HCT116 (cell line): ENCODE measurements at regions not wholly inside any gene's neighbourhood (a gene's known extent, or its start where the extent isn't known, plus 50 kb on each side); places are given as distances from the start of the nearest gene placed in this dataset.

Source experiments
- ATAC-seq: fragments of 200-7000 bp; cut with Tn5 transposase; 2 replicates; pipeline ENCODE4 v1.9.1; 2020; ENCODE audit warnings: mild to moderate bottlenecking, moderate library complexity
- BruUV-seq: library from RNA; stranded (reverse); fragments of 400-500 nt; replicated peaks from 2 replicates; lab custom pipeline; 2021; lab: Mats Ljungman, UMichigan
- CTCF ChIA-PET: fragments of 300-600 bp; sonication (Branson Sonifier 250); formaldehyde crosslinking; loops from one replicate; lab custom pipeline; 2021; ENCODE audit warnings: antibody characterized with exemption; lab: Charles Lee
- POLR2A ChIA-PET: fragments of 300-600, 350-600 bp; sonication (Branson Sonifier 250); formaldehyde crosslinking; loops from one replicate; lab custom pipeline; 2021; ENCODE audit warnings: antibody characterized with exemption; lab: Charles Lee
- RAD21 ChIA-PET, 2 experiments: fragments of 300-600 bp; sonication (Branson Sonifier 250); formaldehyde crosslinking; loops; one replicate each; lab custom pipeline; 2023; ENCODE audit warnings: low total read pairs in 2 of 2; ENCODE audit not compliant: uncharacterized antibody in 2 of 2, unreplicated experiment in 2 of 2, low non-redundant PET in 1 of 2; lab: Charles Lee
- DNase-seq: peaks from one replicate; pipeline ENCODE4 v3.0.0-alpha.2; 2010; ENCODE audit warnings: low read depth, low spot score
- H2AFZ ChIP-seq: fragments of 200-600 bp; shearing (Covaris generic), sonication (generic); 2 replicates; pipeline ENCODE4 v1.6.1; 2017; ENCODE audit warnings: low read depth, mixed run types, mixed read lengths, antibody characterized with exemption, low read length; ENCODE audit not compliant: poor library complexity, severe bottlenecking
- H3K27ac ChIP-seq: 2 replicates; pipeline ENCODE4 v1.5.1; 2012; ENCODE audit warnings: low read depth, low read length
- H3K27me3 ChIP-seq: fragments of 200-600 bp; sonication (generic); 2 replicates; pipeline ENCODE4 v1.6.1; 2016; ENCODE audit warnings: mixed run types, low read length, mixed read lengths; ENCODE audit not compliant: insufficient read depth
- H3K36me3 ChIP-seq, 2 experiments: fragments of 200-500 bp in 1 of 2; fragments of 200-600 bp in 1 of 2; sonication (Bioruptor generic) in 1 of 2; sonication (generic) in 1 of 2; 2 replicates each; pipeline versions ENCODE4 v1.5.1 to v1.6.1; 2014 to 2016; ENCODE audit warnings: low read length in 2 of 2, inconsistent platforms in 1 of 2, mixed read lengths in 1 of 2, mixed run types in 1 of 2; ENCODE audit not compliant: insufficient read depth in 2 of 2, control insufficient read depth in 1 of 2
- H3K4me1 ChIP-seq, 2 experiments: fragments of 200-600 bp in 1 of 2; sonication (generic) in 1 of 2; 2 replicates each; pipeline versions ENCODE4 v1.5.1 to v1.6.1; 2012 to 2017; ENCODE audit warnings: low read length in 2 of 2, inconsistent platforms in 1 of 2, mild to moderate bottlenecking in 1 of 2, mixed read lengths in 1 of 2, mixed run types in 1 of 2, moderate library complexity in 1 of 2; ENCODE audit not compliant: insufficient read depth in 2 of 2, control insufficient read depth in 1 of 2
- H3K4me2 ChIP-seq: fragments of 200-600 bp; sonication (generic); 2 replicates; pipeline ENCODE4 v1.6.1; 2017; ENCODE audit warnings: mixed run types, low read length, mixed read lengths
- H3K4me3 ChIP-seq, 2 experiments: fragments of 200-600 bp in 1 of 2; sonication (generic) in 1 of 2; replicated peaks in 1 of 2; 2 replicates each; pipeline ENCODE4 v1.5.1; 2011 to 2016; ENCODE audit warnings: low read length in 2 of 2, control low read depth in 1 of 2, low read depth in 1 of 2, mild to moderate bottlenecking in 1 of 2, mixed read lengths in 1 of 2, mixed run types in 1 of 2
- H3K79me2 ChIP-seq: fragments of 200-600 bp; sonication (generic); 2 replicates; pipeline ENCODE4 v1.6.1; 2017; ENCODE audit warnings: mild to moderate bottlenecking, mixed run types, low read length, moderate library complexity, mixed read lengths; ENCODE audit not compliant: insufficient read depth
- H3K9ac ChIP-seq: fragments of 200-600 bp; sonication (generic); 2 replicates; pipeline ENCODE4 v1.6.1; 2016; ENCODE audit warnings: low read length, mixed read lengths
- H3K9me2 ChIP-seq: fragments of 200-600 bp; sonication (generic), shearing (Covaris generic); 2 replicates; pipeline ENCODE4 v1.6.1; 2017; ENCODE audit warnings: mixed run types, mild to moderate bottlenecking, moderate library complexity; ENCODE audit not compliant: insufficient read depth
- H3K9me3 ChIP-seq, 2 experiments: fragments of 200-500 bp in 1 of 2; fragments of 200-600 bp in 1 of 2; sonication (Bioruptor generic) in 1 of 2; sonication (generic) in 1 of 2; 2 replicates each; pipeline ENCODE4 v1.6.1; 2014 to 2017; ENCODE audit warnings: low read length in 2 of 2, mixed read lengths in 2 of 2, inconsistent platforms in 1 of 2, low read depth in 1 of 2, mild to moderate bottlenecking in 1 of 2, mixed run types in 1 of 2, moderate library complexity in 1 of 2; ENCODE audit not compliant: control insufficient read depth in 1 of 2, insufficient read depth in 1 of 2
- H4K20me1 ChIP-seq: fragments of 200-600 bp; sonication (generic), shearing (Covaris generic); 2 replicates; pipeline ENCODE4 v1.6.1; 2017; ENCODE audit warnings: mixed run types, mild to moderate bottlenecking, moderate library complexity; ENCODE audit not compliant: insufficient read depth
- ATF3 ChIP-seq: IDR thresholded peaks from 2 replicates; pipeline ENCODE4 v1.6.1; 2012
- CBX3 ChIP-seq: IDR thresholded peaks from 2 replicates; pipeline ENCODE4 v1.6.1; 2012; ENCODE audit warnings: low read depth
- CEBPB ChIP-seq: IDR thresholded peaks from 2 replicates; pipeline ENCODE4 v1.6.1; 2012; ENCODE audit warnings: low read depth
- ELF1 ChIP-seq: IDR thresholded peaks from 2 replicates; pipeline ENCODE4 v1.6.1; 2012; ENCODE audit warnings: low read depth, borderline replicate concordance
- EZH2phosphoT487 ChIP-seq: fragments of 200-600 bp; IDR thresholded peaks from 2 replicates; pipeline ENCODE4 v1.6.1; 2018; ENCODE audit warnings: antibody characterized with exemption, borderline replicate concordance
- FOSL1 ChIP-seq: IDR thresholded peaks from 2 replicates; pipeline ENCODE4 v1.6.1; 2012; ENCODE audit warnings: low read depth
- JUND ChIP-seq: IDR thresholded peaks from 2 replicates; pipeline ENCODE4 v1.6.1; 2012
- POLR2A ChIP-seq: IDR thresholded peaks from 2 replicates; pipeline ENCODE4 v1.7.0; 2011; ENCODE audit warnings: borderline replicate concordance; ENCODE audit not compliant: insufficient read depth, insufficient read length; ENCODE audit errors: extremely low read depth
- POLR2AphosphoS5 ChIP-seq: IDR thresholded peaks from 2 replicates; pipeline ENCODE4 v1.6.1; 2011; ENCODE audit warnings: mild to moderate bottlenecking, low read depth, low read length, moderate library complexity
- RAD21 ChIP-seq: IDR thresholded peaks from 2 replicates; pipeline ENCODE4 v1.6.1; 2012; ENCODE audit warnings: low read depth, mild to moderate bottlenecking
- REST ChIP-seq: IDR thresholded peaks from 2 replicates; pipeline ENCODE4 v1.6.1; 2012; ENCODE audit warnings: low read depth
- SIN3A ChIP-seq: IDR thresholded peaks from 2 replicates; pipeline ENCODE4 v1.6.1; 2012; ENCODE audit warnings: low read depth
- SP1 ChIP-seq: IDR thresholded peaks from 2 replicates; pipeline ENCODE4 v1.6.1; 2012; ENCODE audit warnings: low read depth
- SRF ChIP-seq: IDR thresholded peaks from 2 replicates; pipeline ENCODE4 v1.6.1; 2012; ENCODE audit warnings: low read depth
- TCF7L2 ChIP-seq: IDR thresholded peaks from 2 replicates; pipeline ENCODE4 v1.7.0; 2011; ENCODE audit warnings: borderline replicate concordance, inconsistent platforms; ENCODE audit not compliant: insufficient read depth, insufficient read length; ENCODE audit errors: extremely low read depth
- YY1 ChIP-seq: IDR thresholded peaks from 2 replicates; pipeline ENCODE4 v1.6.1; 2011; ENCODE audit warnings: low read length, low read depth, moderate library complexity, mild to moderate bottlenecking; ENCODE audit not compliant: insufficient replicate concordance; ENCODE audit errors: extremely low read depth
- ZFX ChIP-seq: fragments of 450-650 bp; IDR thresholded peaks from 2 replicates; pipeline ENCODE4 v1.6.1; 2017
- ZNF274 ChIP-seq: fragments of 200-500 bp; sonication (Bioruptor generic); IDR thresholded peaks from 2 replicates; pipeline ENCODE4 v1.6.1; 2014; ENCODE audit warnings: mild to moderate bottlenecking, low read depth, low read length, inconsistent platforms
- intact Hi-C: fragments of 100-400 bp; cut with micrococcal nuclease; formaldehyde crosslinking; loops from 2 replicates; pipeline ENCODE4 v1.10.0; 2022
- TF ChIP-seq, protein P1 (sequence below): IDR thresholded peaks from 2 replicates; pipeline ENCODE4 v1.6.1; 2012

GRCh38 chr6:105458084-105458483 lies 55.2 kb upstream of the PREP start:
- no peaks in the 10 kb centered on the region for H3K9me3 ChIP-seq
- intact Hi-C loops = no loop called here
- peaks cover 0 to 5% of the 10 kb centered on the region in 2 experiments; a peak in 1 of 4 replicates for H3K4me1 ChIP-seq
- no peak overlapping the region for H2AFZ ChIP-seq
- no peak overlapping the region for H3K27ac ChIP-seq
- no peaks in the 10 kb centered on the region for H3K9me2 ChIP-seq
- H3K79me2 ChIP-seq = no peaks in the 10 kb centered on the region
- H4K20me1 ChIP-seq = no peaks in the 10 kb centered on the region
- no peaks in the 10 kb centered on the region for H3K36me3 ChIP-seq
- H3K4me2 ChIP-seq = no peak overlapping the region
- RAD21 ChIA-PET = no interaction called here
- ATAC-seq (no peak), DNase-seq (no peak)
- CTCF ChIA-PET = no interaction called here
- no peaks in the 10 kb centered on the region for H3K27me3 ChIP-seq
- H3K9ac ChIP-seq = no peak overlapping the region
- TF ChIP-seq ATF3 = no peak
- no peak for TF ChIP-seq EZH2phosphoT487
- TF ChIP-seq ELF1 = no peak
- no peak for TF ChIP-seq YY1
- no peak for TF ChIP-seq TCF7L2
- TF ChIP-seq FOSL1 = no peak
- no peak for TF ChIP-seq CBX3
- TF ChIP-seq, protein P1, sequence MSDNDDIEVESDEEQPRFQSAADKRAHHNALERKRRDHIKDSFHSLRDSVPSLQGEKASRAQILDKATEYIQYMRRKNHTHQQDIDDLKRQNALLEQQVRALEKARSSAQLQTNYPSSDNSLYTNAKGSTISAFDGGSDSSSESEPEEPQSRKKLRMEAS = no peak
- TF ChIP-seq SRF = no peak
- TF ChIP-seq POLR2AphosphoS5 = no peak
- no peak for TF ChIP-seq SP1
- no peak for TF ChIP-seq POLR2A
- TF ChIP-seq JUND = no peak
- no peak for TF ChIP-seq RAD21
- no peak for TF ChIP-seq SIN3A
- no peak for TF ChIP-seq REST
- no peak for TF ChIP-seq ZFX
- TF ChIP-seq CEBPB = no peak
- no peak for TF ChIP-seq ZNF274
- POLR2A ChIA-PET = no interaction called here
- no TSS peak for BruUV-seq
- H3K4me3 ChIP-seq = no peak overlapping the region
